ENCODE measurements at regions not wholly inside any gene's neighbourhood (a gene's known extent, or its start where the extent isn't known, plus 50 kb on each side); places are given as distances from the start of the nearest gene placed in this dataset.
"Not testable (repeated sequence)": the region's sequence is repeated elsewhere in the genome, so short reads cannot be mapped to it uniquely, and the experiment has no call there.

DNA sequence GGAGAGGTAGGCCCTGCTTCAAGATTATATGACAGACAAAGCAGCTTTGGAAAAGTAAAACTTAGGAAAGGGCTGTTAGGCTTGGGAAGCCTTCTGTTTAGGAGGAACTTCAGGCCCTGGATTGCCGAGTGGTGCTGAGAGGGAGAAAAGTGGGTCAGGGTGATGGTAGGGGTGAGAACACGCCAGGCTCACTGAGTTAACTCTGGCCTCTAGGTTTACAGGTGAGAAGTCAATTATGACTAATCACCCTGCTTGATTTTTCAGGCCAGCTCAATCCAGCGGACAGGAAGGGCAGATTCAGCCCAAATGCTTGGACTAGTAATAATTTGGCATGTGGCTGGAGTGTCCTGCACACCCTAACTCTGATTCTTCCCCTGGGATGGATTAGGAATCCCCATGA is 365.1 kb upstream of the LMCD1 start:
- DNase-seq (ENCODE audit: low read depth in 2 of 2) = no peak

- DNase-seq (ENCODE audit: low read depth in 2 of 2) = no peak
Measured at GRCh38 chr3:8143186-8143585, 358.4 kb upstream of the LMCD1 start.

DNA sequence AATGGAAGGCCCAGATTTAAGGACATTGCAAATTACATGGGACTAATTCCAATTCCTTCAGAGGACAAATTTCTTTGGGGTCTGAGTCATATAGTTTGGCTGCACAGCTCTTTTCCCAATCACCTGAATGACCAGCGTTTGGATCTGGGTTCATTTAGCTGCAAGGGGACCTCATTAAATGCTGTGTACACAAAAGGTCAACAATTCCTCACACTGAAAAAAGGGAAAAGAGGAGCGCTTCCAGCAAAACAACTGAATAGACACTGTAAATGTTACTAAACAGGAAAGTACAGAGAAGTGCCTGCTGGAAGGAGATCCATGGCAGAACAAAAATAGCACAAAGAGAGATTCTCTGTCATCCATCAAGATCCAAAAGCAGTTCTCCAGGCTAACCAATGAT is 356.0 kb upstream of the LMCD1 start:
- DNase-seq (ENCODE audit: low read depth in 2 of 2) = no peak

GRCh38 chr3:8147711-8148110 is 353.9 kb upstream of the LMCD1 start:
- DNase-seq (ENCODE audit: low read depth in 2 of 2) = no peak

- no peak for DNase-seq (ENCODE audit: low read depth in 2 of 2)
Measured at GRCh38 chr3:8152821-8153418, 348.7 kb upstream of the LMCD1 start.

GRCh38 chr3:8153800-8154199 is 347.8 kb upstream of the LMCD1 start:
- no peak for DNase-seq (ENCODE audit: low read depth in 2 of 2)

DNA sequence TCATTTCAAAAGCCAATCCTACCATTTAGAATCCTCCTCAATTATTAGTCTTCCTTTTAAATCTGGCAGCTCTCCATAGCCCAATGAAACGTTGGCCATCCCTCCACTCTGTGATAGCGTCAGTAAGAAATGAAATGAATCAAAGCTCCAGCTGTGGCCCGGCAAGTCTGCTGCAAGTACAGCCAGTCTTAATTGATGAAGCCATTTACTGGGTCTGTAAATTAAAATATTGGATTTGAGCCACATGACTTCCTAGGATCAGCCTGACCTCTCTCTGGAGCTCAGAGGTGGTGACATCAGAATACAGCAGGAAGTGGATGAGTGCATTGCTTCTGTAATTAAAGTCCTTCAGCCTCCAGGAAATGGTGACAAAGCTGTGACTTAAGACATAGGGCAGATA is 347.0 kb upstream of the LMCD1 start:
- no peak for DNase-seq (ENCODE audit: low read depth in 2 of 2)

DNA sequence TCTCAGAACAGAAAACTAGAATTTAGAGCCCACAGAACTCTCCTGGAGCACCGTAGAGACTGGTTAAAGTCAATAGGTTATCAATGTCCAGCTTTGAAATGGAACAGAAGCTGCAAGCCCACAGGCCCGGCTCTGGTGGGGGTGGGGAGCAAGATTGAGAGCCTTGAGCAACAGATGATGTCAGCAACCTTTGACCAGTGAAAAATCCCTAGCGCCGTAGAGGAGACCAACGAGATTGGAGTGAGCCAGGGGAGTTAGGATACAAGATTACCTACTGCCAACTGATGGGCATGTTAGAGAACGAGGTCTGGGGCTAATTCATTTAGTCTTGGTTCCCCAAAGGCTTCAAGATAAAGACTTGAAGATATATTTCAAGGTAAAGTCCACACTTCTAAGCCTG is 345.5 kb upstream of the LMCD1 start:
- no peak for DNase-seq (ENCODE audit: low read depth in 2 of 2)

- DNase-seq (ENCODE audit: low read depth in 2 of 2) = no peak
Measured at GRCh38 chr3:8156831-8157230, 344.8 kb upstream of the LMCD1 start.

GRCh38 chr3:8157640-8158039 is 344.0 kb upstream of the LMCD1 start:
- no peak for DNase-seq (ENCODE audit: low read depth in 2 of 2)

DNA sequence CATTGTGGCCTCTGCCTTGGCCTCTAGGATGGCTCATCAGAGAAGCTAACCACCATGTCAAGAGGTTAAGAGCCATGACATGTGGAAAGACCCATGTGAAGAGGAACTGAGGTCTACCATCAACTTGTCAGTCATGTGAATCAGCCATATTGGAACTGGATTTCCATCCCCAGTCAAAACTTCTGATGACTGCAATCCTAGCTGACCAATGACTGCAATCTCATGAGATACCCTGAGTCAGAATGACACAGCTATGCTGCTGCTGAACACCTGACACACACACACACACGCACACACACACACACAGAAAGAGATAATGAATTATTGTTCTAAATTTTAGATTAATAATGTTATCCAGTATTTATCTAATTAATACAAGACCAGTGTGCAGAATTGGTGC is 337.5 kb upstream of the LMCD1 start:
- no peak for DNase-seq (ENCODE audit: low read depth in 2 of 2)

DNA sequence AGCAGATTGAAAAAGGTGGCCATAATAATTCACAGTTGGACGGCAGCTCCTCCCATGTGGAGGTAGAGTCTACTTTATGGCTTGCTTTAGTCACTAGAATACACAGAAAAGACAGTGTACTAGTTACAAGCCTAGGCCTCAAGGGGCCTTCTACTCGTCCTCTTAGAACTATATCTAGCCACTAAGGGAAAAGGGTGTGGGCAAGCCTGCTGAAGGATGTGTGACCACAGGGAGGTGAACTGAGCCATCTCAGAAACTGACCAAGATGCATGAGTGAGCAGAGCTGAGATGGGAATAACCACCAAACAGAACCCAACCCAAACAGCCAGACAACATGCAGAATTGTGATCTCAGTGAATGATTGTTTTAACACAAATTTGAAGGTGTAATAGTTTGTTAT is 335.6 kb upstream of the LMCD1 start:
- no peak for DNase-seq (ENCODE audit: low read depth in 2 of 2)

GRCh38 chr3:8170971-8171508 is 330.6 kb upstream of the LMCD1 start:
- no peak for DNase-seq (ENCODE audit: low read depth in 2 of 2)

GRCh38 chr3:8173892-8174291 is 327.7 kb upstream of the LMCD1 start:
- DNase-seq (ENCODE audit: low read depth in 2 of 2) = no peak

DNA sequence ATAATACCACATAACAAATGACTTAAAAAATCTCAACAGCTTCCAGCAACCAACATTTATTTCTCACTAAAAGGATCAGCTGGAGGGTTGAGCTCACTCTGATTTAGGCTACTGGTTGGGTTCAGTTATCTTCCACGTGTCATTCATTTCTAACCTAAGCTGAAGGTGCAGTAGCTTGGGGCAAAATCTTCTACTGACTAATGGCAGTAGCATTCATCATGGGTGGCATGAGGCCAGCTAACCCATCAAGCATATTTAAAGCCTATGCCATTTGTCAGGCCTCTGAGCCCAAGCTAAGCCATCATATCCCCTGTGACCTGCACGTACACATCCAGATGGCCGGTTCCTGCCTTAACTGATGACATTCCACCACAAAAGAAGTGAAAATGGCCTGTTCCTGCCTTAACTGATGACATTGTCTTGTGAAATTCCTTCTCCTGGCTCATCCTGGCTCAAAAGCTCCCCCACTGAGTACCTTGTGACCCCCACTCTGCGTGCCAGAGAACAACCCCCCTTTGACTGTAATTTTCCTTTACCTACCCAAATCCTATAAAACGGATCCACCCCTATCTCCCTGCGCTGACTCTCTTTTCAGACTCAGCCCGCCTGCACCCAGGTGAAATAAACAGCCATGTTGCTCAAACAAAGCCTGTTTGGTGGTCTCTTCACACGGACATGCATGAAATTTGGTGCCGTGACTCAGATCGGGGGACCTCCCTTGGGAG is 324.7 kb upstream of the LMCD1 start:
- not testable (repeated sequence) for DNase-seq (ENCODE audit: low read depth in 2 of 2)

DNA sequence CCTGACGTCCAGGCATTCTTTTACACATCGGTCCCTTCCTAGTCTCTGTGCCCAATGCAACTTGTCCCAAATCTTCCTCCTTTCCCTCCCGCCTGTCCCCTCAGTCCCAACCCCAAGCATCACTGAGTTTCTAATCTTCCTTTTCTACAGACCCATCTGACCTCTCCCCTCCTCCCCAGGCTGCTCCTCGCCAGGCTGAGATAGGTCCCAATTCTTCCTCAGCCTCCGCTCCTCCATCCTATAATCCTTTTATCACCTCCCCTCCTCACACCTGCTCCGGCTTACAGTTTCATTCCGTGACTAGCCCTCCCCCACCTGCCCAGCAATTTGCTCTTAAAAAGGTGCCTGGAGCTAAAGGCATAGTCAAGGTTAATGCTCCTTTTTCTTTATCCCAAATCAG is 323.1 kb upstream of the LMCD1 start:
- not testable (repeated sequence) for DNase-seq (ENCODE audit: low read depth in 2 of 2)

- DNase-seq (ENCODE audit: low read depth in 2 of 2) = no peak
Measured at GRCh38 chr3:8182904-8183303, 318.7 kb upstream of the LMCD1 start.

- no peak for DNase-seq (ENCODE audit: low read depth in 2 of 2)
Measured at GRCh38 chr3:8183627-8184026, 318.0 kb upstream of the LMCD1 start.

- no peak for DNase-seq (ENCODE audit: low read depth in 2 of 2)
Measured at GRCh38 chr3:8186213-8186612, 315.4 kb upstream of the LMCD1 start.

GRCh38 chr3:8187996-8188395 is 313.6 kb upstream of the LMCD1 start:
- no peak for DNase-seq (ENCODE audit: low read depth in 2 of 2)

DNA sequence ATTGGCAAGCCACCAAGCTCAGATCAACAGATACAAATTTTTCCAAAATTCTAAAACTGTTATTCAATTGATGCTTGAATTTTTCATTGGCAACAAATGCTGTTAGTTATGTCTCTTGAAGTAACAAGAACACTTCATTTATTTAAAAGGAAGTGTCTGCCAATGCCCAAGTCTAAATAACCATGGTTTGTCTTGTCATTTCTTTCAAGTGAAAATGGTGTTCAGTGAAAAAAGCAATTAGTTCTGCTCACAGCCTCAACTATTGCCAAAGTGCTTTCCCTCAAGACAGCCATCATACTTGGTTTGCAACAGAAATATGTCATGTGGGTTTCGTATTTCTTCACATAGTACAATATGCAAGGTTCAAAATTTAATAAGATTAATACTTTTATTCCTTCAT is 312.6 kb upstream of the LMCD1 start:
- no peak for DNase-seq (ENCODE audit: low read depth in 2 of 2)

GRCh38 chr3:8191406-8191805 is 310.2 kb upstream of the LMCD1 start:
- DNase-seq (ENCODE audit: low read depth in 2 of 2) = no peak

GRCh38 chr3:8197384-8197783 is 304.2 kb upstream of the LMCD1 start:
- no peak for DNase-seq (ENCODE audit: low read depth in 2 of 2)

DNA sequence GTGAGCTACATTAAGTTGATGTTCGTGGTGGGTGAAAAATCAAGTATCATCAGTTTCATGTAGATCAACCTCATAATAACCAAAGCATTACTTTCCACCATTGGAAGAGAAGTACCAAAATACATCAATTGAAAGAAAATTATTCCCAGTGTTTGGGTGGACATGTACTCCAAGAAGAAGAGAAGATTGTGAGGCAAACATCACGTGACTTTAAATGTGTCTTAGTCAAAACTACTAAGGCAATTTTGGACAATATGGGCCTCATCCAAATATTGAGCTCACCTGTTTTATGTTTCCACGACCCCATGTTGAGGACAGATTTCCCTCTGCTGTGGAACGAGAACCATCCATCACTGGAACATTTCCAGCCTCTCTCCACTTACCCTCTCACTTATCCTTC is 303.0 kb upstream of the LMCD1 start:
- no peak for DNase-seq (ENCODE audit: low read depth in 2 of 2)

Measured in activated CD4-positive, alpha-beta T cell treated with anti-CD3 and anti-CD28 coated beads for 24 hours (primary cell).